Activated B cell treated with CpG ODN at 0.5 μM for 24 hours (primary cell): ENCODE measurements at regions not wholly inside any gene's neighbourhood (a gene's known extent, or its start where the extent isn't known, plus 50 kb on each side); places are given as distances from the start of the nearest gene placed in this dataset.

Source experiments
- ATAC-seq: fragments of 200-7000 bp; cut with Tn5 transposase; one replicate; pipeline ENCODE4 v1.10.0; 2021; ENCODE audit warnings: low read depth, mild to moderate bottlenecking, moderate library complexity
- CTCF ChIA-PET: fragments of 350-600 bp; sonication (Branson Sonifier 250); formaldehyde crosslinking; loops from one replicate; lab custom pipeline; 2021; ENCODE audit warnings: antibody characterized with exemption; lab: Charles Lee
- POLR2A ChIA-PET: fragments of 350-600 bp; sonication (Branson Sonifier 250); formaldehyde crosslinking; loops from one replicate; lab custom pipeline; 2021; ENCODE audit warnings: antibody characterized with exemption; lab: Charles Lee
- DNase-seq: peaks from one replicate; pipeline ENCODE4 v3.0.0; 2022
- H3K27ac Mint-ChIP-seq: one replicate; pipeline ENCODE4 v1.8.0; 2020; ENCODE audit warnings: mixed read lengths
- H3K27me3 Mint-ChIP-seq: one replicate; pipeline ENCODE4 v1.8.0; 2021; ENCODE audit warnings: mixed read lengths
- H3K36me3 Mint-ChIP-seq: one replicate; pipeline ENCODE4 v1.8.0; 2021; ENCODE audit warnings: low read depth, mixed read lengths
- H3K4me1 Mint-ChIP-seq: one replicate; pipeline ENCODE4 v1.8.0; 2021; ENCODE audit warnings: mixed read lengths
- H3K4me3 Mint-ChIP-seq: one replicate; pipeline ENCODE4 v1.8.0; 2020; ENCODE audit warnings: mild to moderate bottlenecking, mixed read lengths
- H3K9me3 Mint-ChIP-seq: one replicate; pipeline ENCODE4 v1.8.0; 2020; ENCODE audit warnings: mixed read lengths
- intact Hi-C: fragments of 100-400 bp; cut with micrococcal nuclease; formaldehyde crosslinking; loops from one replicate; pipeline ENCODE4 v1.15.1; 2024
- TF ChIP-seq, protein P1 (sequence below): fragments of 200-600 bp; IDR thresholded peaks from one replicate; pipeline ENCODE4 v1.8.0; 2022; ENCODE audit warnings: antibody characterized with exemption, mild to moderate bottlenecking

- POLR2A ChIA-PET = no interaction called here
- ATAC-seq (no peak), DNase-seq (no peak)
- Mint-ChIP-seq H3K9me3 (peaks cover 3% of the 10 kb centered on the region), H3K27ac (no peak overlapping the region), H3K4me1 (no peaks in the 10 kb centered on the region), H3K36me3 (no peaks in the 10 kb centered on the region), H3K4me3 (no peak overlapping the region), H3K27me3 (no peaks in the 10 kb centered on the region)
- intact Hi-C loops = no loop called here
- TF ChIP-seq, protein P1, sequence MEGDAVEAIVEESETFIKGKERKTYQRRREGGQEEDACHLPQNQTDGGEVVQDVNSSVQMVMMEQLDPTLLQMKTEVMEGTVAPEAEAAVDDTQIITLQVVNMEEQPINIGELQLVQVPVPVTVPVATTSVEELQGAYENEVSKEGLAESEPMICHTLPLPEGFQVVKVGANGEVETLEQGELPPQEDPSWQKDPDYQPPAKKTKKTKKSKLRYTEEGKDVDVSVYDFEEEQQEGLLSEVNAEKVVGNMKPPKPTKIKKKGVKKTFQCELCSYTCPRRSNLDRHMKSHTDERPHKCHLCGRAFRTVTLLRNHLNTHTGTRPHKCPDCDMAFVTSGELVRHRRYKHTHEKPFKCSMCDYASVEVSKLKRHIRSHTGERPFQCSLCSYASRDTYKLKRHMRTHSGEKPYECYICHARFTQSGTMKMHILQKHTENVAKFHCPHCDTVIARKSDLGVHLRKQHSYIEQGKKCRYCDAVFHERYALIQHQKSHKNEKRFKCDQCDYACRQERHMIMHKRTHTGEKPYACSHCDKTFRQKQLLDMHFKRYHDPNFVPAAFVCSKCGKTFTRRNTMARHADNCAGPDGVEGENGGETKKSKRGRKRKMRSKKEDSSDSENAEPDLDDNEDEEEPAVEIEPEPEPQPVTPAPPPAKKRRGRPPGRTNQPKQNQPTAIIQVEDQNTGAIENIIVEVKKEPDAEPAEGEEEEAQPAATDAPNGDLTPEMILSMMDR = no peak
- CTCF ChIA-PET = no interaction called here
These were observed 223.7 kb upstream of the BCHE start for GRCh38 chr3:166060789-166061479.

- Mint-ChIP-seq H3K4me1 (no peaks in the 10 kb centered on the region), H3K36me3 (no peaks in the 10 kb centered on the region), H3K4me3 (no peak overlapping the region), H3K9me3 (peaks cover 13% of the 10 kb centered on the region), H3K27ac (no peak overlapping the region), H3K27me3 (no peaks in the 10 kb centered on the region)
- intact Hi-C loops = no loop called here
- DNase-seq (no peak), ATAC-seq (no peak)
- ChIA-PET CTCF (no interaction called here), POLR2A (no interaction called here)
- TF ChIP-seq, protein P1 = no peak
These were observed 215.2 kb upstream of the BCHE start for GRCh38 chr3:166052440-166052839.

GRCh38 chr3:166029507-166029906, 192.3 kb upstream of the BCHE start:
- Mint-ChIP-seq H3K4me3 (no peak overlapping the region), H3K36me3 (no peaks in the 10 kb centered on the region), H3K27me3 (no peaks in the 10 kb centered on the region), H3K4me1 (no peaks in the 10 kb centered on the region), H3K27ac (no peak overlapping the region), H3K9me3 (peaks cover 6% of the 10 kb centered on the region)
- no peak for ATAC-seq
- no peak for DNase-seq
- TF ChIP-seq, protein P1 = no peak
- ChIA-PET CTCF (no interaction called here), POLR2A (no interaction called here)
- intact Hi-C loops = no loop called here

GRCh38 chr3:166013073-166013679, 176.0 kb upstream of the BCHE start:
- no peak overlapping the region for H3K27ac Mint-ChIP-seq
- no peak for DNase-seq
- no peak overlapping the region for H3K4me3 Mint-ChIP-seq
- H3K27me3 Mint-ChIP-seq = no peaks in the 10 kb centered on the region
- no peaks in the 10 kb centered on the region for H3K36me3 Mint-ChIP-seq
- ChIA-PET POLR2A (no interaction called here), CTCF (no interaction called here)
- no peaks in the 10 kb centered on the region for H3K4me1 Mint-ChIP-seq
- peaks cover 4% of the 10 kb centered on the region for H3K9me3 Mint-ChIP-seq
- TF ChIP-seq, protein P1 = no peak
- ATAC-seq = no peak
- intact Hi-C loops = no loop called here

GRCh38 chr3:166011771-166012170, 174.5 kb upstream of the BCHE start:
- peaks cover under 1% of the 10 kb centered on the region for H3K9me3 Mint-ChIP-seq
- no peak overlapping the region for H3K4me3 Mint-ChIP-seq
- no peak overlapping the region for H3K27ac Mint-ChIP-seq
- H3K27me3 Mint-ChIP-seq = no peaks in the 10 kb centered on the region
- CTCF ChIA-PET = no interaction called here
- no peaks in the 10 kb centered on the region for H3K4me1 Mint-ChIP-seq
- H3K36me3 Mint-ChIP-seq = no peaks in the 10 kb centered on the region
- TF ChIP-seq, protein P1 = no peak
- no peak for ATAC-seq
- DNase-seq = no peak
- POLR2A ChIA-PET = no interaction called here
- intact Hi-C loops = no loop called here
